Central memory CD8-positive, alpha-beta T cell (primary cell): ENCODE measurements at regions not wholly inside any gene's neighbourhood (a gene's known extent, or its start where the extent isn't known, plus 50 kb on each side); places are given as distances from the start of the nearest gene placed in this dataset.

Source experiments
- ATAC-seq: fragments of 150-1000 bp; cut with Tn5 transposase; replicated peaks from 2 replicates; pipeline ENCODE4 v1.10.0; 2022; ENCODE audit warnings: mild to moderate bottlenecking, moderate FRiP score, moderate number of reproducible peaks; ENCODE audit not compliant: poor library complexity, severe bottlenecking; ENCODE audit errors: extremely low read depth
- DNase-seq, 2 donors: peaks; one replicate each; pipeline ENCODE4 v3.0.0; 2021; ENCODE audit warnings: low spot score in 2 of 2
- H3K27ac Mint-ChIP-seq: one replicate; pipeline ENCODE4 v1.8.0; 2022; ENCODE audit warnings: low read depth, mild to moderate bottlenecking, moderate library complexity, mixed read lengths
- H3K27me3 Mint-ChIP-seq: one replicate; pipeline ENCODE4 v1.8.0; 2022; ENCODE audit warnings: mixed read lengths
- H3K36me3 Mint-ChIP-seq: one replicate; pipeline ENCODE4 v1.8.0; 2022; ENCODE audit warnings: mild to moderate bottlenecking, moderate library complexity, mixed read lengths; ENCODE audit not compliant: insufficient read depth
- H3K4me1 Mint-ChIP-seq: one replicate; pipeline ENCODE4 v1.8.0; 2022; ENCODE audit warnings: mixed read lengths
- H3K4me3 Mint-ChIP-seq: one replicate; pipeline ENCODE4 v1.8.0; 2022; ENCODE audit warnings: mild to moderate bottlenecking, moderate library complexity, mixed read lengths
- H3K9me3 Mint-ChIP-seq: one replicate; pipeline ENCODE4 v1.8.0; 2022; ENCODE audit warnings: mixed read lengths

DNA sequence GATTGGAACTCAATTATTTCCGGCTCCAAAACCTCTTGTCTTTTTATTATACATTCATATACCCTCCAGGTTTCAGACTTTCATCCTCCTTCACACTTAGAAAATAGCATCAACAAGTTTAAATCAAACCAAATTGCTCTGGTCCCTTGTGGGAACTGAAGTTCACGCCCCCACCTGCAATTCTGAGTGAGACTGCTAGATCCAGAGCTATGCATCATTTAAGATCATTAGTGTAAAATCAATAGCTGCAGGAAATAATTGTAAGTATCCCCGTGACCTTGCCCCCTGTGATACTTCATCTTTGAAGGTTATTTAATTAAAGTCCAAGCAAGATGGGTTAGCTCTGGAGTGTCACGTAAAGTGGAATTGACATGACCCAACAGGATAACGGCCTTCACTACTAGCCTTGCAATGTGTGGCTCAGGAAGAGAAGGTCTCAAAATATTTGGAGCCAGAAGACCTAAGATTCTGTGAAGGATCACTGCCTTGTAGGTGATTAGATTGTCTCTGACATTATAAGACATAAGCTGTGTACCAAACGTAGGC, 742.2 kb upstream of the LRRC4C start:
- Mint-ChIP-seq H3K27me3 (no peaks in the 10 kb centered on the region), H3K4me1 (no peaks in the 10 kb centered on the region), H3K27ac (no peak overlapping the region), H3K4me3 (no peak overlapping the region), H3K36me3 (peaks cover 2% of the 10 kb centered on the region), H3K9me3 (peaks cover 29% of the 10 kb centered on the region)
- DNase-seq (no peak), ATAC-seq (no peak)

- DNase-seq (no peak), ATAC-seq (no peak)
- no peak overlapping the region for H3K4me3 Mint-ChIP-seq
- peaks cover 37% of the 10 kb centered on the region for H3K9me3 Mint-ChIP-seq
- H3K27me3 Mint-ChIP-seq, result no peaks in the 10 kb centered on the region
- no peaks in the 10 kb centered on the region for H3K4me1 Mint-ChIP-seq
- H3K27ac Mint-ChIP-seq, result no peak overlapping the region
- no peaks in the 10 kb centered on the region for H3K36me3 Mint-ChIP-seq
Measured at GRCh38 chr11:42205518-42205917, 746.1 kb upstream of the LRRC4C start.

- DNase-seq (no peak), ATAC-seq (no peak)
- Mint-ChIP-seq H3K4me3 (no peak overlapping the region), H3K27ac (no peak overlapping the region), H3K36me3 (peaks cover 1% of the 10 kb centered on the region), H3K27me3 (no peaks in the 10 kb centered on the region), H3K9me3 (peaks cover 12% of the 10 kb centered on the region), H3K4me1 (no peaks in the 10 kb centered on the region)
Measured at GRCh38 chr11:42225664-42226063, 766.2 kb upstream of the LRRC4C start.

- no peak overlapping the region for H3K27ac Mint-ChIP-seq
- H3K9me3 Mint-ChIP-seq, result peaks cover 16% of the 10 kb centered on the region
- no peaks in the 10 kb centered on the region for H3K4me1 Mint-ChIP-seq
- H3K36me3 Mint-ChIP-seq, result no peaks in the 10 kb centered on the region
- H3K27me3 Mint-ChIP-seq, result no peaks in the 10 kb centered on the region
- H3K4me3 Mint-ChIP-seq, result no peak overlapping the region
- ATAC-seq (no peak), DNase-seq (no peak)
Measured at GRCh38 chr11:42232673-42233072, 773.2 kb upstream of the LRRC4C start.

DNA sequence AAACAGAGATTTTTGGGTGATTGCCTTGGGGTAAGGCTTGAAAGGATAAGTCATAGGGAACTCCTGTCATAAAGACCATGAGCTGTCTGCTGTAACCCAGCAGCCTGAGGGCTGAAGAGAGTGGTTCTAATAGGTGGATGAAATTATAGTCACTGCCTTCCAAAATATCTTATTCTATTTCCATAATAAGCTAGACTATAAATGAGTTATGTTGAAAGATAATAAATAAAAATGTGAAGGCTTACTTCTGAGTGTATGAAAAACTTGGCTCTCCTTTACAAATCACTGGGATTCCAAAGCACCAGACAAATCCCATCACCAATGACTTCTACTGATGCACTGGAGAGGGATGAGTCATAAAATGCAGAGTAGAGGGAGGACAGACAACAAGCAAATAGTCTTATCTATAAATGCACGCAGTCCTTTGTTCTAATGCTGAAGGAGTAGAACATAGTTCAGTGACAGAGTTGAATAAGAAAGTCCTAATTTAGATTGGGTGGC, 775.0 kb upstream of the LRRC4C start:
- no peaks in the 10 kb centered on the region for H3K4me1 Mint-ChIP-seq
- H3K4me3 Mint-ChIP-seq, result no peak overlapping the region
- H3K27ac Mint-ChIP-seq, result no peak overlapping the region
- ATAC-seq (no peak), DNase-seq (no peak)
- no peaks in the 10 kb centered on the region for H3K36me3 Mint-ChIP-seq
- peaks cover 16% of the 10 kb centered on the region for H3K9me3 Mint-ChIP-seq
- H3K27me3 Mint-ChIP-seq, result no peaks in the 10 kb centered on the region

DNA sequence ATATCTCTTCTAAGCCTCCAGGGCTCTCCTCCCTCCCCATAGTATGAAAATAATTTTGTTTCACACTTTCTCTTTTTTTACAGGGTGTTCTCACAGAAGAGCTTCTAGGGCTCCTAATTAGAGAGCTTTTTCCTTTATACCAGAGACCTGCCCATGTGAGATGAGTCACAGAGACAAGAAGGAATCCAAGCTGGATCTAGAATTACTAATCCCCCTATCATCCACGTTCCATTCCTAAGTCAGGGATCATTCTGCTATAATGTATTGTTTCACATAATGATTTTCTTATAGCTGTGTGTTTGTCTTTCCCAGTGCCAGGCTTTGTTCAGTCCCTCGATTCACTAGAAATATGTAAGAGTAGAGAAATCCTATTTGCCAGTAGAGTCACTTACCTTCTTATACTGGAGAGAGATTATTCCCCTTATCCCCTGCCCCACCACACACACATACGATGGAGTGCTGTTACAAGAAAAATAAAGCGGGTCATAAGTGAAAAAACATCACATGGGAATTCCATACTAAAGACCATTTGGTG, 778.3 kb upstream of the LRRC4C start:
- Mint-ChIP-seq H3K27ac (no peak overlapping the region), H3K9me3 (peaks cover 16% of the 10 kb centered on the region), H3K27me3 (no peaks in the 10 kb centered on the region), H3K4me1 (no peaks in the 10 kb centered on the region), H3K36me3 (no peaks in the 10 kb centered on the region), H3K4me3 (no peak overlapping the region)
- no peak for DNase-seq
- ATAC-seq, result no peak

GRCh38 chr11:42239188-42239587, 779.7 kb upstream of the LRRC4C start:
- Mint-ChIP-seq H3K36me3 (no peaks in the 10 kb centered on the region), H3K4me3 (no peak overlapping the region), H3K27me3 (no peaks in the 10 kb centered on the region), H3K4me1 (no peaks in the 10 kb centered on the region), H3K9me3 (peaks cover 9% of the 10 kb centered on the region), H3K27ac (no peak overlapping the region)
- no peak for DNase-seq
- ATAC-seq, result no peak

DNA sequence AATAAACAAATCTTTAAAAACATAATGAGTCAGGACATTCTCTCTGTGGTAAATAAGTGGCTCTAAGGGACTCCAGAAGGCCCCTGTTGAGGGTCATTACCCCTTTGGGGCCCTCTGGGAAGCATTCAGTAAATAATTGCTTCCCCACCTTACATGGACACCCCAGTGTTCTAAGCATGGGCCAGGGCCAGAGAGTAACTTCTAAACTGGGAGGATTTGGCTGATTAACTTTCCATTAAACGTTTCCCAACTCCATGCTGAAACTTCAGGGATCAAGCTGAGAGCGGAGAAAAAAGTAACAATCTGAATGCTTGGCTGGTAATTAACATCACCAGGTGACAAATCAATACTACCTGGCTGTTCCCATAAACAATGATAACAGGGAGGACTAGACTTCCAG, 783.9 kb upstream of the LRRC4C start:
- H3K4me1 Mint-ChIP-seq, result no peaks in the 10 kb centered on the region
- no peak overlapping the region for H3K4me3 Mint-ChIP-seq
- H3K9me3 Mint-ChIP-seq, result peaks cover 5% of the 10 kb centered on the region
- ATAC-seq (no peak), DNase-seq (no peak)
- H3K27me3 Mint-ChIP-seq, result no peaks in the 10 kb centered on the region
- H3K27ac Mint-ChIP-seq, result no peak overlapping the region
- H3K36me3 Mint-ChIP-seq, result no peaks in the 10 kb centered on the region

DNA sequence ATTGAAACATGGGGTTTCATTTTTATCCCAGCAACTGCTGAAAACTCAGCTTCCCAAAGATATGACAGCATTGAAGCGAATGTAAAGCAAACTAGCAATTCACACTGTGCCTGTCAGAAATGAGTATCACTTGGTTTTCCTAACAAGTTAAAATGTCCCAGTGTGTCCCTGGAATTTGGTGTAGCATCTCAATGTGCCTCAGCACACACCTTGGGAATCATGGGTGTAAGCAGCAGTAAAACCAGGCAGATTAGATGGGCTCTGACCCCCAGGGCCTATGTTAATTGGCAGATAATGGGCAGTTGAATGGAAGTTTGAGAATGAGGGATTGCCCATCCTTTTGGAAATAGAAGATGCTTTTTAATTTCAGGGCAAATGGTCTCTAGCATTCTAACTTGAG, 784.9 kb upstream of the LRRC4C start:
- H3K27ac Mint-ChIP-seq, result no peak overlapping the region
- no peaks in the 10 kb centered on the region for H3K27me3 Mint-ChIP-seq
- H3K4me1 Mint-ChIP-seq, result no peaks in the 10 kb centered on the region
- DNase-seq (no peak), ATAC-seq (no peak)
- no peak overlapping the region for H3K4me3 Mint-ChIP-seq
- H3K9me3 Mint-ChIP-seq, result peaks cover 5% of the 10 kb centered on the region
- H3K36me3 Mint-ChIP-seq, result peaks cover 2% of the 10 kb centered on the region

GRCh38 chr11:42249401-42249800, 789.9 kb upstream of the LRRC4C start:
- no peak overlapping the region for H3K4me3 Mint-ChIP-seq
- DNase-seq (no peak), ATAC-seq (no peak)
- H3K27ac Mint-ChIP-seq, result no peak overlapping the region
- H3K4me1 Mint-ChIP-seq, result no peaks in the 10 kb centered on the region
- peaks cover 5% of the 10 kb centered on the region for H3K9me3 Mint-ChIP-seq
- no peaks in the 10 kb centered on the region for H3K27me3 Mint-ChIP-seq
- H3K36me3 Mint-ChIP-seq, result peaks cover 2% of the 10 kb centered on the region

DNA sequence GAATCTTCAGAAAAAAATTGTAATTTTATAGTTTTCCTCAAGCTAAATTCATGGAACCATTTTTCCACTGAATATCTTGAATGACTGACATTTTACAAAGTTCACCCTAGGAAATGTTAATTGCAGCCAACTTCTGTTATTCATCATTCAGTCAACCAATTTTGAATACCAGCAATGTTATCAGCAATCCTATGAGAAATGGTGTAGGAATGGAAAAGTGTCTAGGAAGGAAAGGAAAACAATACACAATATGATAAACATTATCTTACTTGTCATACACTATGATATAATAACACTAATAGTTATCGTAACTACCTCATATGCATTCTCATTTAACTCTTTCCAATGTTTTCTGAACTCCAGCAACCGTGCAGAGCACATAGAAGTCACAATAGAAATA, 790.5 kb upstream of the LRRC4C start:
- Mint-ChIP-seq H3K27ac (no peak overlapping the region), H3K4me3 (no peak overlapping the region), H3K27me3 (no peaks in the 10 kb centered on the region), H3K9me3 (peaks cover 5% of the 10 kb centered on the region), H3K36me3 (peaks cover 2% of the 10 kb centered on the region), H3K4me1 (no peaks in the 10 kb centered on the region)
- ATAC-seq (no peak), DNase-seq (no peak)

DNA sequence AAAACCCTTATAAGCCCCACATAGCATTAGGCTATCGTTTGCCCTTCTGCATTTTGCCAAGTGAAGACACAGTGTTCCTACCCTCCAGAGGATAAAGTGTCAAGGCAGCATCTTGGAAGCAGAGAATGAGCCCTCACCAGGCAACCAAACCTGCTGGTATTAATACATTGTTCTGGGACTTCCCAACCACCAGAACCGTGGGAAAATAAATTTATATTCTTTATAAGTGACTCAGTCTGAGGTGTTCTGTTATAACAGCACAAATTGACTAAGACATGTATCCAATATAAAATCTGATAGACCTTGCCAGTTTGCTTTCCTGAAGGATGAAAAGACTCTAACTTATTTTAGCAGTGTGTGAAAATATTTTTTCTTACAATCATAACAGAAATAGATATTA, 792.5 kb upstream of the LRRC4C start:
- H3K27ac Mint-ChIP-seq, result no peak overlapping the region
- no peak overlapping the region for H3K4me3 Mint-ChIP-seq
- peaks cover 11% of the 10 kb centered on the region for H3K9me3 Mint-ChIP-seq
- H3K4me1 Mint-ChIP-seq, result no peaks in the 10 kb centered on the region
- ATAC-seq (no peak), DNase-seq (no peak)
- peaks cover 2% of the 10 kb centered on the region for H3K36me3 Mint-ChIP-seq
- no peaks in the 10 kb centered on the region for H3K27me3 Mint-ChIP-seq

DNA sequence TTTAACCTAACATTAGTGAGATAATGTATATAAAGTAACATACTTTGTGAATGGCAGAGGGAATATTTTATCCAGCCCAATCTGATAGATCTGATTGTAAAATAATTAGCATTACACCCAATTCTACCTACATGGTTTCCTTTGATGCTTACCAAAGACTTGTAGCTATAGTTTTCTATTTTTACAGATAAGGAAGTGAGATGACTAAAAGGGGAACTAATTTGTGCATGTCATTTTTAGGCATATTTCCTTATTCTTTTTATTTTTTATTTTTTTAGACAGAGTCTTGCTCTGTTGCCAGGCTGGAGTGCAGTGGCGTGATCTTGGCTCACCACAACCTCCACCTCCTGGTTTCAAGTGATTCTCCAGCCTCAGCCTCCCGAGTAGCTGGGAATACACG, 793.7 kb upstream of the LRRC4C start:
- ATAC-seq, result no peak

More for the DNA sequence above, 793.7 kb upstream of the LRRC4C start:
- Mint-ChIP-seq H3K27me3 (no peaks in the 10 kb centered on the region), H3K36me3 (peaks cover 2% of the 10 kb centered on the region), H3K9me3 (peaks cover 14% of the 10 kb centered on the region), H3K27ac (no peak overlapping the region), H3K4me1 (no peaks in the 10 kb centered on the region), H3K4me3 (no peak overlapping the region)
- DNase-seq, result no peak
